ENCODE measurements at regions not wholly inside any gene's neighbourhood (a gene's known extent, or its start where the extent isn't known, plus 50 kb on each side); places are given as distances from the start of the nearest gene placed in this dataset.

DNA sequence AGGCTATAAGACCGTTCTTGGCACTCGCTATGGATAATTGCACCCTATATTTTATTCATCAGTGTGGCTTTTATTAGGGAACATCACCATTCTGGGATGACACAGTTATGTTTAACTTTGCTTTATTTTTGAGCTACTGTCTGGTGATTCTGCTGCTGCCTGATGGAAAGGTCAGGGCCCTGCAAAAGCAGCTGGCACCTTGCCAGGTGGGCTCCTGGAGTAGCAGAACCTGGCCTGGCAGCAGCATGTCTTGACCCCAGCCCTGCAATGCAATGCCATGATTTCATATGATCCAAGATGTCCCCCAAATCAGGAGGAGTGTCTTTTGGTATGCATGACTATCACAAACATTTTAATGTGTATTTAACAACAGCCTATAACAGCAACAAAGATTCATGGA lies 228.4 kb upstream of the RSPO3 start:
- DNase-seq (ENCODE audit: low read depth, low spot score) (no peak), FAIRE-seq (no peak), ATAC-seq (no peak)
- Histone ChIP-seq H3K9ac (ENCODE audit: control insufficient read depth, insufficient read depth, low read length) (no peak overlapping the region), H3K36me3 (ENCODE audit: control insufficient read depth in 2 of 2, insufficient read depth in 2 of 2, low read length in 1 of 2) (no peaks in the 10 kb centered on the region), H3K79me2 (ENCODE audit: control insufficient read depth, insufficient read depth, low read length) (no peaks in the 10 kb centered on the region), H3K27me3 (replicated peaks in 1 of 2; ENCODE audit: control insufficient read depth in 2 of 2, insufficient read depth in 2 of 2, low read length in 1 of 2) (no peaks in the 10 kb centered on the region), H2AFZ (ENCODE audit: control insufficient read depth, low read depth, low read length) (no peak overlapping the region), H4K20me1 (ENCODE audit: control insufficient read depth, insufficient read depth) (no peaks in the 10 kb centered on the region), H3K9me3 (replicated peaks; ENCODE audit: control insufficient read depth, insufficient read depth, low read length) (no peaks in the 10 kb centered on the region), H3K4me1 (ENCODE audit: control insufficient read depth, insufficient read depth, low read length) (no peaks in the 10 kb centered on the region), H3K4me2 (ENCODE audit: control insufficient read depth, insufficient read depth) (no peak overlapping the region), H3K4me3 (no peak overlapping the region), H3K27ac (ENCODE audit: control insufficient read depth, insufficient read depth) (no peak overlapping the region)
- intact Hi-C loops (cut with micrococcal nuclease; ENCODE audit: unreplicated experiment): no loop called here
- POLR2A ChIA-PET: no interaction called here
- 86% methylated on average over 2 of the region's 2 CpGs for WGBS (ENCODE audit: insufficient coverage, insufficient replicate concordance, low lambda C conversion rate, missing lambda C conversion rate)
- BruUV-seq (replicated peaks): no TSS peak
- SMC1A ChIA-PET (ENCODE audit: uncharacterized antibody, unreplicated experiment): interaction anchor here (1.3 kb wide), 1 partner anchor 22 kb away, joined by 5 read pairs; no protein-coding TSS in a partner anchor
- in situ Hi-C loops (cut with MboI): no loop called here
- no peak for TF ChIP-seq TCF12 (IDR thresholded peaks at IDR 0.05; ENCODE audit: low read depth, low read length)
- TF ChIP-seq, protein P1, sequence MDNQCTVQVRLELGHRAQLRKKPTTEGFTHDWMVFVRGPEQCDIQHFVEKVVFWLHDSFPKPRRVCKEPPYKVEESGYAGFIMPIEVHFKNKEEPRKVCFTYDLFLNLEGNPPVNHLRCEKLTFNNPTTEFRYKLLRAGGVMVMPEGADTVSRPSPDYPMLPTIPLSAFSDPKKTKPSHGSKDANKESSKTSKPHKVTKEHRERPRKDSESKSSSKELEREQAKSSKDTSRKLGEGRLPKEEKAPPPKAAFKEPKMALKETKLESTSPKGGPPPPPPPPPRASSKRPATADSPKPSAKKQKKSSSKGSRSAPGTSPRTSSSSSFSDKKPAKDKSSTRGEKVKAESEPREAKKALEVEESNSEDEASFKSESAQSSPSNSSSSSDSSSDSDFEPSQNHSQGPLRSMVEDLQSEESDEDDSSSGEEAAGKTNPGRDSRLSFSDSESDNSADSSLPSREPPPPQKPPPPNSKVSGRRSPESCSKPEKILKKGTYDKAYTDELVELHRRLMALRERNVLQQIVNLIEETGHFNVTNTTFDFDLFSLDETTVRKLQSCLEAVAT (IDR thresholded peaks at IDR 0.05): no peak
- TF ChIP-seq POLR2AphosphoS5 (IDR thresholded peaks at IDR 0.05; ENCODE audit: low read length): no peak
- TF ChIP-seq POLR2AphosphoS2 (IDR thresholded peaks at IDR 0.05; ENCODE audit: low read depth, low read length): no peak
- TF ChIP-seq, protein P2, sequence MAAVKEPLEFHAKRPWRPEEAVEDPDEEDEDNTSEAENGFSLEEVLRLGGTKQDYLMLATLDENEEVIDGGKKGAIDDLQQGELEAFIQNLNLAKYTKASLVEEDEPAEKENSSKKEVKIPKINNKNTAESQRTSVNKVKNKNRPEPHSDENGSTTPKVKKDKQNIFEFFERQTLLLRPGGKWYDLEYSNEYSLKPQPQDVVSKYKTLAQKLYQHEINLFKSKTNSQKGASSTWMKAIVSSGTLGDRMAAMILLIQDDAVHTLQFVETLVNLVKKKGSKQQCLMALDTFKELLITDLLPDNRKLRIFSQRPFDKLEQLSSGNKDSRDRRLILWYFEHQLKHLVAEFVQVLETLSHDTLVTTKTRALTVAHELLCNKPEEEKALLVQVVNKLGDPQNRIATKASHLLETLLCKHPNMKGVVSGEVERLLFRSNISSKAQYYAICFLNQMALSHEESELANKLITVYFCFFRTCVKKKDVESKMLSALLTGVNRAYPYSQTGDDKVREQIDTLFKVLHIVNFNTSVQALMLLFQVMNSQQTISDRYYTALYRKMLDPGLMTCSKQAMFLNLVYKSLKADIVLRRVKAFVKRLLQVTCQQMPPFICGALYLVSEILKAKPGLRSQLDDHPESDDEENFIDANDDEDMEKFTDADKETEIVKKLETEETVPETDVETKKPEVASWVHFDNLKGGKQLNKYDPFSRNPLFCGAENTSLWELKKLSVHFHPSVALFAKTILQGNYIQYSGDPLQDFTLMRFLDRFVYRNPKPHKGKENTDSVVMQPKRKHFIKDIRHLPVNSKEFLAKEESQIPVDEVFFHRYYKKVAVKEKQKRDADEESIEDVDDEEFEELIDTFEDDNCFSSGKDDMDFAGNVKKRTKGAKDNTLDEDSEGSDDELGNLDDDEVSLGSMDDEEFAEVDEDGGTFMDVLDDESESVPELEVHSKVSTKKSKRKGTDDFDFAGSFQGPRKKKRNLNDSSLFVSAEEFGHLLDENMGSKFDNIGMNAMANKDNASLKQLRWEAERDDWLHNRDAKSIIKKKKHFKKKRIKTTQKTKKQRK (IDR thresholded peaks at IDR 0.05; ENCODE audit: low read depth, low read length): no peak
- no peak for TF ChIP-seq SIN3A (IDR thresholded peaks at IDR 0.05; ENCODE audit: low read depth, low read length)
- TF ChIP-seq, protein P3, sequence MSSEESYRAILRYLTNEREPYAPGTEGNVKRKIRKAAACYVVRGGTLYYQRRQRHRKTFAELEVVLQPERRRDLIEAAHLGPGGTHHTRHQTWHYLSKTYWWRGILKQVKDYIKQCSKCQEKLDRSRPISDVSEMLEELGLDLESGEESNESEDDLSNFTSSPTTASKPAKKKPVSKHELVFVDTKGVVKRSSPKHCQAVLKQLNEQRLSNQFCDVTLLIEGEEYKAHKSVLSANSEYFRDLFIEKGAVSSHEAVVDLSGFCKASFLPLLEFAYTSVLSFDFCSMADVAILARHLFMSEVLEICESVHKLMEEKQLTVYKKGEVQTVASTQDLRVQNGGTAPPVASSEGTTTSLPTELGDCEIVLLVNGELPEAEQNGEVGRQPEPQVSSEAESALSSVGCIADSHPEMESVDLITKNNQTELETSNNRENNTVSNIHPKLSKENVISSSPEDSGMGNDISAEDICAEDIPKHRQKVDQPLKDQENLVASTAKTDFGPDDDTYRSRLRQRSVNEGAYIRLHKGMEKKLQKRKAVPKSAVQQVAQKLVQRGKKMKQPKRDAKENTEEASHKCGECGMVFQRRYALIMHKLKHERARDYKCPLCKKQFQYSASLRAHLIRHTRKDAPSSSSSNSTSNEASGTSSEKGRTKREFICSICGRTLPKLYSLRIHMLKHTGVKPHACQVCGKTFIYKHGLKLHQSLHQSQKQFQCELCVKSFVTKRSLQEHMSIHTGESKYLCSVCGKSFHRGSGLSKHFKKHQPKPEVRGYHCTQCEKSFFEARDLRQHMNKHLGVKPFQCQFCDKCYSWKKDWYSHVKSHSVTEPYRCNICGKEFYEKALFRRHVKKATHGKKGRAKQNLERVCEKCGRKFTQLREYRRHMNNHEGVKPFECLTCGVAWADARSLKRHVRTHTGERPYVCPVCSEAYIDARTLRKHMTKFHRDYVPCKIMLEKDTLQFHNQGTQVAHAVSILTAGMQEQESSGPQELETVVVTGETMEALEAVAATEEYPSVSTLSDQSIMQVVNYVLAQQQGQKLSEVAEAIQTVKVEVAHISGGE (CRISPR knock-in tag; IDR thresholded peaks at IDR 0.05): no peak
- TF ChIP-seq GATAD2B (conservative IDR thresholded peaks at IDR 0.05; ENCODE audit: low read depth): no peak
- no peak for TF ChIP-seq ZNF207 (IDR thresholded peaks at IDR 0.05; ENCODE audit: borderline replicate concordance)
- TF ChIP-seq ZNF274 (IDR thresholded peaks at IDR 0.05; ENCODE audit: insufficient read depth, insufficient read length): no peak
- TF ChIP-seq BRCA1 (IDR thresholded peaks at IDR 0.05; ENCODE audit: low read depth, low read length): no peak
- TF ChIP-seq BHLHE40 (IDR thresholded peaks at IDR 0.05; ENCODE audit: borderline replicate concordance in 1 of 2, low read depth in 2 of 2, low read length in 1 of 2): no peak
- TF ChIP-seq ZSCAN29 (IDR thresholded peaks at IDR 0.05): no peak
- TF ChIP-seq NR2F1 (conservative IDR thresholded peaks at IDR 0.05): no peak
- TF ChIP-seq CBFB (IDR thresholded peaks at IDR 0.05; ENCODE audit: low read depth): no peak
- no peak for TF ChIP-seq BCL11A (IDR thresholded peaks at IDR 0.05; ENCODE audit: low read depth, low read length)
- CTCF ChIA-PET: no interaction called here
- RAD21 ChIA-PET (ENCODE audit: unreplicated experiment): interaction anchor here (0.6 kb wide), 1 partner anchor 137 kb away, joined by 3 read pairs; no protein-coding TSS in a partner anchor

Data from GM12878 (cell line).